ENCODE measurements at regions not wholly inside any gene's neighbourhood (a gene's known extent, or its start where the extent isn't known, plus 50 kb on each side); places are given as distances from the start of the nearest gene placed in this dataset.

- no peak for TF ChIP-seq CTCF (IDR thresholded peaks at IDR 0.05; ENCODE audit: insufficient read depth, low read length, missing control alignments)
- POLR2A ChIA-PET: no interaction called here
- CTCF ChIA-PET: interaction anchor here (1.0 kb wide), 1 partner anchor 572 kb away, joined by 3 read pairs; the partner anchor contains the start of gene PPA2
- no peak overlapping the region for H3K4me3 ChIP-seq (ENCODE audit: low read depth, low read length)
- DNase-seq (ENCODE audit: low read depth, low spot score): no peak
These were observed 245.2 kb upstream of the TET2 start for GRCh38 chr4:104901438-104901837.

GRCh38 chr4:104901961-104902605 lies 244.6 kb upstream of the TET2 start:
- no peak for TF ChIP-seq CTCF (IDR thresholded peaks at IDR 0.05; ENCODE audit: insufficient read depth, low read length, missing control alignments)
- DNase-seq (ENCODE audit: low read depth, low spot score): no peak
- CTCF ChIA-PET: interaction anchor here (1.0 kb wide), 1 partner anchor 572 kb away, joined by 3 read pairs; the partner anchor contains the start of gene PPA2
- no peak overlapping the region for H3K4me3 ChIP-seq (ENCODE audit: low read depth, low read length)
- POLR2A ChIA-PET: no interaction called here

- ChIA-PET POLR2A (no interaction called here), CTCF (no interaction called here)
- no peak for TF ChIP-seq CTCF (IDR thresholded peaks at IDR 0.05; ENCODE audit: insufficient read depth, low read length, missing control alignments)
- no peak overlapping the region for H3K4me3 ChIP-seq (ENCODE audit: low read depth, low read length)
- no peak for DNase-seq (ENCODE audit: low read depth, low spot score)
These were observed 241.6 kb upstream of the TET2 start for GRCh38 chr4:104905065-104905464.

GRCh38 chr4:104905546-104905945 lies 241.1 kb upstream of the TET2 start:
- TF ChIP-seq CTCF (IDR thresholded peaks at IDR 0.05; ENCODE audit: insufficient read depth, low read length, missing control alignments): no peak
- ChIA-PET CTCF (no interaction called here), POLR2A (no interaction called here)
- H3K4me3 ChIP-seq (ENCODE audit: low read depth, low read length): no peak overlapping the region
- DNase-seq (ENCODE audit: low read depth, low spot score): no peak

- ChIA-PET POLR2A (no interaction called here), CTCF (no interaction called here)
- no peak for DNase-seq (ENCODE audit: low read depth, low spot score)
- H3K4me3 ChIP-seq (ENCODE audit: low read depth, low read length): no peak overlapping the region
- TF ChIP-seq CTCF (IDR thresholded peaks at IDR 0.05; ENCODE audit: insufficient read depth, low read length, missing control alignments): no peak
These were observed 240.4 kb upstream of the TET2 start for GRCh38 chr4:104906276-104906675.

GRCh38 chr4:104907074-104907649 lies 239.5 kb upstream of the TET2 start:
- H3K4me3 ChIP-seq (ENCODE audit: low read depth, low read length): no peak overlapping the region
- TF ChIP-seq CTCF (IDR thresholded peaks at IDR 0.05; ENCODE audit: insufficient read depth, low read length, missing control alignments): no peak
- CTCF ChIA-PET: no interaction called here

More at GRCh38 chr4:104907074-104907649, 239.5 kb upstream of the TET2 start:
- no peak for DNase-seq (ENCODE audit: low read depth, low spot score)
- POLR2A ChIA-PET: no interaction called here
